DOHH2 (cell line): ENCODE measurements at regions not wholly inside any gene's neighbourhood (a gene's known extent, or its start where the extent isn't known, plus 50 kb on each side); places are given as distances from the start of the nearest gene placed in this dataset.

ENCODE experiments used
- EZH2phosphoT487 ChIP-seq: fragments of 200-600 bp; sonication (generic); IDR thresholded peaks from 2 replicates; pipeline ENCODE4 v1.6.1; 2017; ENCODE audit warnings: borderline replicate concordance, mild to moderate bottlenecking, antibody characterized with exemption, low read length, moderate library complexity, mixed read lengths
- TF ChIP-seq, protein P1 (sequence below): fragments of 200-600 bp; sonication (generic); IDR thresholded peaks from one replicate; pipeline ENCODE4 v1.5.1; 2014; ENCODE audit warnings: antibody characterized with exemption, mild to moderate bottlenecking, low read depth, low read length; ENCODE audit not compliant: poor library complexity, severe bottlenecking

DNA sequence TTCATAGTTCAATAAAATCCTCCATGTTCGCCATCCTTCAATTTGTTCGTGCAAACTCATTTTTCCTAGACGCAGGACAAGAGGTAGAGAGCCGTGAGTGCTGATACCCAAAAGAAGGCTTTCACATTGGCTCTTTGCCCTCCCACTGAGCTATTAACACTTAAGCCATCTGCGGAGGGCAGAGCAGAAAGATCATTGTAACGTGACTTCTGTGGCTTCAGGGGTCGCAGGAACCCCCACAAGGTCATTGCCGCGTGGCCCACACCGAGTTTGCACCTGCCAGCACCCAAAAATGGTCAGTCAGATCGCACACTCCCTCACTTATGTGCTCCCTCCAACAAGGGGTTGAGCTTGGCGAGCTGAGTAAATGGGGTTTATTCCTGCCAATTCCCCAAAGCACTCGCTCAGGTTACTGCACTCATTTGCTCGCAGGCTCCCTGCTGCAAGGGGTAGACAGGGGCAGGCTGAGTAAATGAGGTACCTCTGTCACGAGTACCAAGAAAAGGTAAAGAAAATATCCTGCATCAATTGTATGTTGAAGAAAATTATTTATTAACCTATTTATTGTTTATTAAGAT lies 144.1 kb downstream of the PRR20E start:
- TF ChIP-seq, protein P1, sequence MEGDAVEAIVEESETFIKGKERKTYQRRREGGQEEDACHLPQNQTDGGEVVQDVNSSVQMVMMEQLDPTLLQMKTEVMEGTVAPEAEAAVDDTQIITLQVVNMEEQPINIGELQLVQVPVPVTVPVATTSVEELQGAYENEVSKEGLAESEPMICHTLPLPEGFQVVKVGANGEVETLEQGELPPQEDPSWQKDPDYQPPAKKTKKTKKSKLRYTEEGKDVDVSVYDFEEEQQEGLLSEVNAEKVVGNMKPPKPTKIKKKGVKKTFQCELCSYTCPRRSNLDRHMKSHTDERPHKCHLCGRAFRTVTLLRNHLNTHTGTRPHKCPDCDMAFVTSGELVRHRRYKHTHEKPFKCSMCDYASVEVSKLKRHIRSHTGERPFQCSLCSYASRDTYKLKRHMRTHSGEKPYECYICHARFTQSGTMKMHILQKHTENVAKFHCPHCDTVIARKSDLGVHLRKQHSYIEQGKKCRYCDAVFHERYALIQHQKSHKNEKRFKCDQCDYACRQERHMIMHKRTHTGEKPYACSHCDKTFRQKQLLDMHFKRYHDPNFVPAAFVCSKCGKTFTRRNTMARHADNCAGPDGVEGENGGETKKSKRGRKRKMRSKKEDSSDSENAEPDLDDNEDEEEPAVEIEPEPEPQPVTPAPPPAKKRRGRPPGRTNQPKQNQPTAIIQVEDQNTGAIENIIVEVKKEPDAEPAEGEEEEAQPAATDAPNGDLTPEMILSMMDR: no peak
- no peak for TF ChIP-seq EZH2phosphoT487
